Endothelial cell of umbilical vein (primary cell): ENCODE measurements at regions not wholly inside any gene's neighbourhood (a gene's known extent, or its start where the extent isn't known, plus 50 kb on each side); places are given as distances from the start of the nearest gene placed in this dataset.

Experiments
- BruUV-seq: library from RNA; stranded (reverse); fragments of 400-500 nt; replicated peaks from 2 replicates; lab custom pipeline; 2021; lab: Mats Ljungman, UMichigan
- CTCF ChIA-PET: fragments of 300-600, 350-600 bp; sonication (Branson Sonifier 250); formaldehyde crosslinking; loops from one replicate; lab custom pipeline; 2021; ENCODE audit warnings: antibody characterized with exemption, inconsistent platforms; lab: Charles Lee
- POLR2A ChIA-PET: fragments of 300-600, 350-600 bp; sonication (Branson Sonifier 250); formaldehyde crosslinking; loops from one replicate; lab custom pipeline; 2021; ENCODE audit warnings: antibody characterized with exemption, inconsistent platforms; lab: Charles Lee
- DNase-seq: peaks from one replicate; pipeline ENCODE4 v3.0.0-alpha.2; 2011; ENCODE audit warnings: low read depth, low spot score
- FAIRE-seq: peaks from 2 replicates; lab custom pipeline; 2011; peaks lifted over from hg19 to GRCh38; lab: Jason Lieb, UNC
- H2AFZ ChIP-seq: 2 replicates; pipeline ENCODE4 v1.6.0; 2012; ENCODE audit warnings: low read depth, low read length, control low read depth, inconsistent platforms
- H3K27ac ChIP-seq: 2 replicates; pipeline ENCODE4 v1.5.1; 2011; ENCODE audit warnings: low read depth, mild to moderate bottlenecking, control low read depth, low read length, moderate library complexity; ENCODE audit not compliant: insufficient read depth
- H3K27me3 ChIP-seq, 2 experiments: 2 replicates each; pipeline versions ENCODE4 v1.6.0 to v1.6.1; 2011; ENCODE audit warnings: low read length in 2 of 2, mixed read lengths in 1 of 2; ENCODE audit not compliant: control insufficient read depth in 2 of 2, insufficient read depth in 2 of 2
- H3K36me3 ChIP-seq, 2 experiments: 2 replicates in 1 of 2; 3 replicates in 1 of 2; pipeline ENCODE4 v1.5.1; 2011; ENCODE audit warnings: low read length in 2 of 2, mild to moderate bottlenecking in 1 of 2, moderate library complexity in 1 of 2; ENCODE audit not compliant: control insufficient read depth in 2 of 2, insufficient read depth in 2 of 2; ENCODE audit errors: extremely low read depth in 1 of 2
- H3K4me1 ChIP-seq: 3 replicates; pipeline ENCODE4 v1.5.1; 2011; ENCODE audit warnings: mild to moderate bottlenecking, low read length; ENCODE audit not compliant: control insufficient read depth, insufficient read depth; ENCODE audit errors: extremely low read depth
- H3K4me2 ChIP-seq: 2 replicates; pipeline ENCODE4 v1.6.1; 2011; ENCODE audit warnings: low read length, control low read depth, mixed read lengths; ENCODE audit not compliant: insufficient read depth
- H3K4me3 ChIP-seq, 3 experiments: fragments of 200-600 bp in 1 of 3; sonication (generic), shearing (Covaris generic) in 1 of 3; replicated peaks in 1 of 3; 2 replicates each; pipeline ENCODE4 v1.5.1; 2011 to 2016; ENCODE audit warnings: control low read depth in 3 of 3, low read length in 3 of 3, mild to moderate bottlenecking in 2 of 3, inconsistent platforms in 1 of 3, low read depth in 1 of 3, moderate library complexity in 1 of 3; ENCODE audit not compliant: insufficient read depth in 1 of 3
- H3K79me2 ChIP-seq: 2 replicates; pipeline ENCODE4 v1.6.0; 2012; ENCODE audit warnings: low read length, inconsistent platforms; ENCODE audit not compliant: control insufficient read depth, insufficient read depth
- H3K9ac ChIP-seq: replicated peaks from 2 replicates; pipeline ENCODE3; 2011; ENCODE audit warnings: low read length, control low read depth; ENCODE audit not compliant: insufficient read depth; ENCODE audit errors: extremely low read depth
- H3K9me1 ChIP-seq: replicated peaks from 3 replicates; pipeline ENCODE4 v1.6.0; 2011; ENCODE audit warnings: mild to moderate bottlenecking, low read length; ENCODE audit not compliant: control insufficient read depth, insufficient read depth; ENCODE audit errors: extremely low read depth
- H3K9me3 ChIP-seq: replicated peaks from 2 replicates; pipeline ENCODE4 v1.5.1; 2012; ENCODE audit warnings: low read length, inconsistent platforms; ENCODE audit not compliant: control insufficient read depth, insufficient read depth
- H4K20me1 ChIP-seq: replicated peaks from 2 replicates; pipeline ENCODE3; 2011; ENCODE audit warnings: mild to moderate bottlenecking, low read length; ENCODE audit not compliant: control insufficient read depth, insufficient read depth; ENCODE audit errors: extremely low read depth
- EZH2 ChIP-seq: IDR thresholded peaks from 2 replicates; pipeline ENCODE4 v1.6.1; 2012; ENCODE audit warnings: borderline replicate concordance, low read depth, mild to moderate bottlenecking, moderate library complexity, low read length, inconsistent platforms; ENCODE audit not compliant: severe bottlenecking
- FOS ChIP-seq: IDR thresholded peaks from 2 replicates; pipeline ENCODE4 v1.6.1; 2011; ENCODE audit warnings: mild to moderate bottlenecking, low read length, moderate library complexity, borderline replicate concordance; ENCODE audit not compliant: insufficient read depth
- GATA2 ChIP-seq: IDR thresholded peaks from 2 replicates; pipeline ENCODE4 v1.7.0; 2011; ENCODE audit warnings: low read depth, mild to moderate bottlenecking, moderate library complexity, mixed read lengths, low read length; ENCODE audit not compliant: insufficient read length, insufficient read depth
- JUN ChIP-seq: IDR thresholded peaks from 2 replicates; pipeline ENCODE4 v1.6.1; 2011; ENCODE audit warnings: borderline replicate concordance, low read depth; ENCODE audit not compliant: insufficient read length, insufficient read depth
- MYC ChIP-seq: IDR thresholded peaks from one replicate; pipeline ENCODE4 v1.6.1; 2011; ENCODE audit warnings: mild to moderate bottlenecking, low read depth, low read length
- POLR2A ChIP-seq: IDR thresholded peaks from 2 replicates; pipeline ENCODE4 v1.6.1; 2012; ENCODE audit warnings: low read depth, mild to moderate bottlenecking, control low read depth, low read length
- POLR2AphosphoS5 ChIP-seq: IDR thresholded peaks from 2 replicates; pipeline ENCODE4 v1.6.1; 2012; ENCODE audit warnings: low read depth, mild to moderate bottlenecking, control low read depth, low read length, moderate library complexity; ENCODE audit not compliant: insufficient read depth
- dilution Hi-C: fragments of 300-500 bp; cut with MboI; formaldehyde crosslinking; loops from one replicate; pipeline ENCODE4 v1.15.0; 2019; ENCODE audit warnings: low sequenced_read_pairs; ENCODE audit not compliant: extremely low pct_ligation_motif_present
- intact Hi-C: fragments of 100-400 bp; cut with micrococcal nuclease; formaldehyde crosslinking; loops from one replicate; pipeline ENCODE4 v1.10.0; 2022
- TF ChIP-seq, protein P1 (sequence below), 2 donors: IDR thresholded peaks; 1 replicate in 1 of 2; 2 replicates in 1 of 2; pipeline ENCODE4 v1.5.1; 2011; ENCODE audit warnings: low read length in 2 of 2, mild to moderate bottlenecking in 2 of 2, moderate library complexity in 2 of 2, control low read depth in 1 of 2, inconsistent platforms in 1 of 2, low read depth in 1 of 2; ENCODE audit not compliant: insufficient read depth in 1 of 2; ENCODE audit errors: extremely low read depth in 1 of 2
- TF ChIP-seq, protein P2 (sequence below): IDR thresholded peaks from 2 replicates; pipeline ENCODE4 v1.6.1; 2011; ENCODE audit not compliant: insufficient read depth, insufficient read length

DNA sequence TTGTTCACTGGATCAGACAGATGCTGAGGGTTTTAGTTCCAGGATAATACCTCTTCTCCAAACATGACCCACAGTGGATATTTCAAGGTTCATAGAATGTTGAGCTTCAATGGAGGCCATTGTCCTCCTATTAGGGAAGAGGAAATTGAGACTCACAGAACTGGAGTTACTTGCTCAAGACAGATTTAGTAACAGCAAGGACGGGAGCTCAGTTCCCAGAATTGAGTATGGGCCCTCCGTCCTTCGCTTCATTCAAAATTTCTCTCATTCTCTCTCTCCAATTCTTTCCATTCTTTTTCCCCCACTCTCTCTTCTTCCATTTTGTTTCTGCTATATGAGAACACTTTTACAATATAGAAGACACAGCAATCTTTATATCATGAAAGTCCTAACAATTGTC, 94.0 kb downstream of the DNAJB9 start:
- no TSS peak for BruUV-seq
- Histone ChIP-seq H3K36me3 (no peaks in the 10 kb centered on the region), H3K9me1 (no peaks in the 10 kb centered on the region), H3K79me2 (no peaks in the 10 kb centered on the region), H3K4me1 (no peaks in the 10 kb centered on the region), H2AFZ (no peak overlapping the region), H4K20me1 (no peaks in the 10 kb centered on the region), H3K4me3 (no peak overlapping the region), H3K9ac (no peak overlapping the region), H3K27me3 (peaks cover 0 to 16% of the 10 kb centered on the region in 2 experiments), H3K27ac (no peak overlapping the region), H3K4me2 (no peak overlapping the region), H3K9me3 (no peaks in the 10 kb centered on the region)
- intact Hi-C loops (no loop called here), dilution Hi-C loops (no loop called here)
- POLR2A ChIA-PET, result no interaction called here
- CTCF ChIA-PET, result interaction anchor here (1.0 kb wide), 1 partner anchor 152 kb away, joined by 3 read pairs; no protein-coding TSS in a partner anchor
- TF ChIP-seq JUN (no peak), FOS (no peak), POLR2AphosphoS5 (no peak), POLR2A (no peak), GATA2 (no peak), MYC (no peak), EZH2 (no peak)
- TF ChIP-seq, protein P1, sequence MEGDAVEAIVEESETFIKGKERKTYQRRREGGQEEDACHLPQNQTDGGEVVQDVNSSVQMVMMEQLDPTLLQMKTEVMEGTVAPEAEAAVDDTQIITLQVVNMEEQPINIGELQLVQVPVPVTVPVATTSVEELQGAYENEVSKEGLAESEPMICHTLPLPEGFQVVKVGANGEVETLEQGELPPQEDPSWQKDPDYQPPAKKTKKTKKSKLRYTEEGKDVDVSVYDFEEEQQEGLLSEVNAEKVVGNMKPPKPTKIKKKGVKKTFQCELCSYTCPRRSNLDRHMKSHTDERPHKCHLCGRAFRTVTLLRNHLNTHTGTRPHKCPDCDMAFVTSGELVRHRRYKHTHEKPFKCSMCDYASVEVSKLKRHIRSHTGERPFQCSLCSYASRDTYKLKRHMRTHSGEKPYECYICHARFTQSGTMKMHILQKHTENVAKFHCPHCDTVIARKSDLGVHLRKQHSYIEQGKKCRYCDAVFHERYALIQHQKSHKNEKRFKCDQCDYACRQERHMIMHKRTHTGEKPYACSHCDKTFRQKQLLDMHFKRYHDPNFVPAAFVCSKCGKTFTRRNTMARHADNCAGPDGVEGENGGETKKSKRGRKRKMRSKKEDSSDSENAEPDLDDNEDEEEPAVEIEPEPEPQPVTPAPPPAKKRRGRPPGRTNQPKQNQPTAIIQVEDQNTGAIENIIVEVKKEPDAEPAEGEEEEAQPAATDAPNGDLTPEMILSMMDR (IDR thresholded peaks at IDR 0.05; ENCODE audit: extremely low read depth in 1 of 2, insufficient read depth in 1 of 2, low read depth in 1 of 2, low read length in 2 of 2), result no peak
- TF ChIP-seq, protein P2, sequence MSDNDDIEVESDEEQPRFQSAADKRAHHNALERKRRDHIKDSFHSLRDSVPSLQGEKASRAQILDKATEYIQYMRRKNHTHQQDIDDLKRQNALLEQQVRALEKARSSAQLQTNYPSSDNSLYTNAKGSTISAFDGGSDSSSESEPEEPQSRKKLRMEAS, result no peak
- DNase-seq, result no peak
- FAIRE-seq, result no peak
